ENCODE measurements at regions not wholly inside any gene's neighbourhood (a gene's known extent, or its start where the extent isn't known, plus 50 kb on each side); places are given as distances from the start of the nearest gene placed in this dataset.
"Not testable (repeated sequence)": the region's sequence is repeated elsewhere in the genome, so short reads cannot be mapped to it uniquely, and the experiment has no call there.

GRCh38 chr3:118803096-118803476 is 231.6 kb downstream of the IGSF11 start:
- no peak overlapping the region for H2AFZ ChIP-seq (ENCODE audit: low read length)
- H3K4me1 ChIP-seq (ENCODE audit: insufficient read depth, low read length): no peaks in the 10 kb centered on the region
- no peaks in the 10 kb centered on the region for H3K9me2 ChIP-seq (replicated peaks; ENCODE audit: low read length)
- no peak overlapping the region for H3K4me3 ChIP-seq (ENCODE audit: low read length)
- H3K36me3 ChIP-seq (ENCODE audit: low read depth, low read length): no peaks in the 10 kb centered on the region
- H3K27ac ChIP-seq (ENCODE audit: low read length): no peak overlapping the region
- H3K79me2 ChIP-seq (ENCODE audit: low read length): 0 out of 2 replicates have a peak, but pooled peaks cover 3% of the 10 kb centered on the region
- no peaks in the 10 kb centered on the region for H3F3A ChIP-seq (ENCODE audit: low read length, unreplicated experiment)
- no peak overlapping the region for H3K9ac ChIP-seq (ENCODE audit: low read length)
- ATAC-seq (no peak), DNase-seq (no peak)
- intact Hi-C loops (cut with micrococcal nuclease): no loop called here
- TF ChIP-seq EZH2 (IDR thresholded peaks at IDR 0.05; ENCODE audit: low read length, unreplicated experiment) (no peak), EZH2phosphoT487 (IDR thresholded peaks at IDR 0.05; ENCODE audit: borderline replicate concordance, low read length) (no peak), CTCF (conservative IDR thresholded peaks at IDR 0.05; ENCODE audit: low read depth, low read length) (no peak)
- ChIA-PET CTCF (no interaction called here), POLR2A (ENCODE audit: unreplicated experiment) (no interaction called here)
- no peaks in the 10 kb centered on the region for H3K27me3 ChIP-seq (ENCODE audit: low read length)
- BruUV-seq (replicated peaks): no TSS peak
- H4K20me1 ChIP-seq (ENCODE audit: low read length): no peaks in the 10 kb centered on the region
- no peak overlapping the region for H3K4me2 ChIP-seq (ENCODE audit: low read length)
- no peaks in the 10 kb centered on the region for H3K9me3 ChIP-seq (ENCODE audit: low read length)

DNA sequence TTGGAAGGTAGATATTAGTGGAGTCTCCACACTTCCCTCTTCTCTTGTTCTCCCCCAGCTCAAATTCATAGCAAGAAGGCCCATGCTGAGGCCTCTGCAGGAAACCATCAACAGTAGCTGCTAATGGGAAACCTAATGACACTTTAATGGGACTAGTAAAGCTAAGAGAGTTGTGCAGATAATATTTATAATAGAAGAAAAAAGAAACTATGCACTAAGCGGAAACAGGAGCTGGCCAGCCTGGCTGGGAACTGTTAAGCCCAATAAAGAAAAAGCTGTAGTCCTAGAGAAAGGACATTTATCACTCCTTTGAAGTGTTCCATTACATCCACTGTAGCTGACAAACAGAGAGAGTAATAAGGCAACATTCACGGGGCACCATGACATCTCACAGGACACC is 229.6 kb downstream of the IGSF11 start:
- H3K36me3 ChIP-seq (ENCODE audit: low read depth, low read length): no peaks in the 10 kb centered on the region
- H3K79me2 ChIP-seq (ENCODE audit: low read length): 0 out of 2 replicates have a peak, but pooled peaks cover 3% of the 10 kb centered on the region
- H4K20me1 ChIP-seq (ENCODE audit: low read length): no peaks in the 10 kb centered on the region
- H3K27me3 ChIP-seq (ENCODE audit: low read length): no peaks in the 10 kb centered on the region
- DNase-seq (no peak), ATAC-seq (no peak)
- no peaks in the 10 kb centered on the region for H3F3A ChIP-seq (ENCODE audit: low read length, unreplicated experiment)
- ChIA-PET POLR2A (ENCODE audit: unreplicated experiment) (no interaction called here), CTCF (no interaction called here)
- no peak overlapping the region for H3K4me3 ChIP-seq (ENCODE audit: low read length)
- no peaks in the 10 kb centered on the region for H3K4me1 ChIP-seq (ENCODE audit: insufficient read depth, low read length)
- no peaks in the 10 kb centered on the region for H3K9me3 ChIP-seq (ENCODE audit: low read length)
- intact Hi-C loops (cut with micrococcal nuclease): no loop called here
- H3K27ac ChIP-seq (ENCODE audit: low read length): no peak overlapping the region
- H3K4me2 ChIP-seq (ENCODE audit: low read length): no peak overlapping the region
- no peaks in the 10 kb centered on the region for H3K9me2 ChIP-seq (replicated peaks; ENCODE audit: low read length)
- BruUV-seq (replicated peaks): no TSS peak
- H2AFZ ChIP-seq (ENCODE audit: low read length): no peak overlapping the region
- no peak overlapping the region for H3K9ac ChIP-seq (ENCODE audit: low read length)
- TF ChIP-seq EZH2phosphoT487 (IDR thresholded peaks at IDR 0.05; ENCODE audit: borderline replicate concordance, low read length) (no peak), CTCF (conservative IDR thresholded peaks at IDR 0.05; ENCODE audit: low read depth, low read length) (no peak), EZH2 (IDR thresholded peaks at IDR 0.05; ENCODE audit: low read length, unreplicated experiment) (no peak)

- no TSS peak for BruUV-seq (replicated peaks)
- Histone ChIP-seq H3K79me2 (ENCODE audit: low read length) (0 out of 2 replicates have a peak, but pooled peaks cover 3% of the 10 kb centered on the region), H3K4me3 (ENCODE audit: low read length) (no peak overlapping the region), H3K27me3 (ENCODE audit: low read length) (peaks cover 10% of the 10 kb centered on the region; the same call in 1 of the 2 replicates), H3F3A (ENCODE audit: low read length, unreplicated experiment) (no peaks in the 10 kb centered on the region), H2AFZ (ENCODE audit: low read length) (no peak overlapping the region), H3K9me2 (replicated peaks; ENCODE audit: low read length) (no peaks in the 10 kb centered on the region), H3K9me3 (ENCODE audit: low read length) (no peaks in the 10 kb centered on the region), H4K20me1 (ENCODE audit: low read length) (no peaks in the 10 kb centered on the region), H3K36me3 (ENCODE audit: low read depth, low read length) (no peaks in the 10 kb centered on the region), H3K27ac (ENCODE audit: low read length) (no peak overlapping the region), H3K9ac (ENCODE audit: low read length) (no peak overlapping the region), H3K4me2 (ENCODE audit: low read length) (no peak overlapping the region), H3K4me1 (ENCODE audit: insufficient read depth, low read length) (no peaks in the 10 kb centered on the region)
- ChIA-PET CTCF (no interaction called here), POLR2A (ENCODE audit: unreplicated experiment) (no interaction called here)
- TF ChIP-seq EZH2 (IDR thresholded peaks at IDR 0.05; ENCODE audit: low read length, unreplicated experiment) (no peak), CTCF (conservative IDR thresholded peaks at IDR 0.05; ENCODE audit: low read depth, low read length) (no peak), EZH2phosphoT487 (IDR thresholded peaks at IDR 0.05; ENCODE audit: borderline replicate concordance, low read length) (no peak)
- intact Hi-C loops (cut with micrococcal nuclease): no loop called here
- DNase-seq: no peak
- no peak for ATAC-seq
Measured at GRCh38 chr3:118806423-118806822, 228.2 kb downstream of the IGSF11 start.

- H3K9me3 ChIP-seq (ENCODE audit: low read length); H3K4me1 ChIP-seq (ENCODE audit: insufficient read depth, low read length); H3F3A ChIP-seq (ENCODE audit: low read length, unreplicated experiment); H3K36me3 ChIP-seq (ENCODE audit: low read depth, low read length); DNase-seq; H2AFZ ChIP-seq (ENCODE audit: low read length); H3K4me3 ChIP-seq (ENCODE audit: low read length); CTCF ChIA-PET; H3K9ac ChIP-seq (ENCODE audit: low read length); BruUV-seq (replicated peaks); intact Hi-C loops (cut with micrococcal nuclease); H3K9me2 ChIP-seq (replicated peaks; ENCODE audit: low read length); H3K4me2 ChIP-seq (ENCODE audit: low read length); H3K27ac ChIP-seq (ENCODE audit: low read length); ATAC-seq; H3K79me2 ChIP-seq (ENCODE audit: low read length); POLR2A ChIA-PET (ENCODE audit: unreplicated experiment); H4K20me1 ChIP-seq (ENCODE audit: low read length): not testable (repeated sequence)
- H3K27me3 ChIP-seq (ENCODE audit: low read length): peaks cover 18% of the 10 kb centered on the region
Measured at GRCh38 chr3:118807349-118807748, 227.3 kb downstream of the IGSF11 start.

All from PC-3 (cell line).